Osteoblast (primary cell): ENCODE measurements at regions not wholly inside any gene's neighbourhood (a gene's known extent, or its start where the extent isn't known, plus 50 kb on each side); places are given as distances from the start of the nearest gene placed in this dataset.
"Not testable (repeated sequence)": the region's sequence is repeated elsewhere in the genome, so short reads cannot be mapped to it uniquely, and the experiment has no call there.

Experiments
- DNase-seq: peaks from one replicate; pipeline ENCODE4 v3.0.0; 2011; ENCODE audit warnings: low spot score, mixed read lengths; ENCODE audit not compliant: insufficient read length; ENCODE audit errors: missing footprints
- H2AFZ ChIP-seq: 2 replicates; pipeline ENCODE4 v1.6.0; 2011; ENCODE audit warnings: mild to moderate bottlenecking, low read length
- H3K27ac ChIP-seq: 2 replicates; pipeline ENCODE4 v1.5.1; 2011; ENCODE audit warnings: mild to moderate bottlenecking, low read depth, low read length, moderate library complexity
- H3K27me3 ChIP-seq: 2 replicates; pipeline ENCODE4 v1.6.0; 2012; ENCODE audit warnings: mild to moderate bottlenecking, control low read depth, inconsistent platforms, low read length, moderate library complexity; ENCODE audit not compliant: insufficient read depth
- H3K36me3 ChIP-seq: 2 replicates; pipeline ENCODE4 v1.5.1; 2011; ENCODE audit warnings: mild to moderate bottlenecking, low read length, control low read depth, moderate library complexity; ENCODE audit not compliant: insufficient read depth
- H3K4me1 ChIP-seq: 2 replicates; pipeline ENCODE4 v1.5.1; 2011; ENCODE audit warnings: mild to moderate bottlenecking, low read length, control low read depth, moderate library complexity; ENCODE audit not compliant: insufficient read depth
- H3K4me2 ChIP-seq: 2 replicates; pipeline ENCODE4 v1.6.0; 2011; ENCODE audit warnings: mild to moderate bottlenecking, low read length; ENCODE audit not compliant: insufficient read depth
- H3K4me3 ChIP-seq: fragments of 200-600 bp; sonication (generic); 3 replicates; pipeline ENCODE4 v1.5.1; 2012; ENCODE audit warnings: mild to moderate bottlenecking, low read length, inconsistent platforms; ENCODE audit not compliant: insufficient read depth
- H3K79me2 ChIP-seq: 2 replicates; pipeline ENCODE4 v1.6.0; 2012; ENCODE audit warnings: mild to moderate bottlenecking, low read length, control low read depth, inconsistent platforms; ENCODE audit not compliant: insufficient read depth
- H3K9me3 ChIP-seq: 2 replicates; pipeline ENCODE4 v1.5.1; 2011; ENCODE audit warnings: low read depth, low read length, control low read depth
- H4K20me1 ChIP-seq: 2 replicates; pipeline ENCODE4 v1.6.0; 2012; ENCODE audit warnings: mild to moderate bottlenecking, low read length, control low read depth; ENCODE audit not compliant: insufficient read depth
- CTCF ChIP-seq: IDR thresholded peaks from 2 replicates; pipeline ENCODE4 v1.5.1; 2011; ENCODE audit warnings: mild to moderate bottlenecking, low read depth, low read length, moderate library complexity; ENCODE audit errors: extremely low read depth

- Histone ChIP-seq H3K27me3 (peaks cover 23% of the 10 kb centered on the region), H3K4me3 (no peak overlapping the region), H3K79me2 (no peaks in the 10 kb centered on the region), H3K4me2 (no peak overlapping the region), H3K4me1 (no peaks in the 10 kb centered on the region), H4K20me1 (no peaks in the 10 kb centered on the region), H3K36me3 (no peaks in the 10 kb centered on the region), H3K27ac (no peak overlapping the region), H2AFZ (no peak overlapping the region), H3K9me3 (no peaks in the 10 kb centered on the region)
- DNase-seq, result no peak
- no peak for TF ChIP-seq CTCF
These were observed 85.9 kb upstream of the C2CD4B start for GRCh38 chr15:62250978-62251377.

- no peak for DNase-seq
- no peak overlapping the region for H3K4me3 ChIP-seq
- no peak overlapping the region for H3K4me2 ChIP-seq
- H3K79me2 ChIP-seq, result no peaks in the 10 kb centered on the region
- H2AFZ ChIP-seq, result no peak overlapping the region
- no peak overlapping the region for H3K27ac ChIP-seq
- H3K36me3 ChIP-seq, result no peaks in the 10 kb centered on the region
- peaks cover 16% of the 10 kb centered on the region for H3K27me3 ChIP-seq
- no peak for TF ChIP-seq CTCF
- no peaks in the 10 kb centered on the region for H3K9me3 ChIP-seq
- H4K20me1 ChIP-seq, result no peaks in the 10 kb centered on the region
- H3K4me1 ChIP-seq, result no peaks in the 10 kb centered on the region
These were observed 88.2 kb upstream of the C2CD4B start for GRCh38 chr15:62253294-62253693.

GRCh38 chr15:62254137-62254934, 89.3 kb upstream of the C2CD4B start:
- H3K36me3 ChIP-seq, result no peaks in the 10 kb centered on the region
- no peak overlapping the region for H3K4me3 ChIP-seq
- no peak overlapping the region for H3K4me2 ChIP-seq
- no peak overlapping the region for H2AFZ ChIP-seq
- no peaks in the 10 kb centered on the region for H4K20me1 ChIP-seq
- H3K4me1 ChIP-seq, result no peaks in the 10 kb centered on the region
- DNase-seq, result peak; percentile 85
- H3K27me3 ChIP-seq, result peaks cover 14% of the 10 kb centered on the region
- H3K79me2 ChIP-seq, result no peaks in the 10 kb centered on the region
- TF ChIP-seq CTCF, result peak; percentile 85
- H3K27ac ChIP-seq, result no peak overlapping the region
- H3K9me3 ChIP-seq, result no peaks in the 10 kb centered on the region

- not testable (repeated sequence) for DNase-seq, H3K27ac ChIP-seq, H3K79me2 ChIP-seq, H2AFZ ChIP-seq, H3K4me3 ChIP-seq, H3K9me3 ChIP-seq, H3K4me2 ChIP-seq, H4K20me1 ChIP-seq, H3K36me3 ChIP-seq, H3K27me3 ChIP-seq, H3K4me1 ChIP-seq
These were observed 91.3 kb upstream of the C2CD4B start for GRCh38 chr15:62256430-62256829.
